GM23338 (cell line): ENCODE measurements at regions not wholly inside any gene's neighbourhood (a gene's known extent, or its start where the extent isn't known, plus 50 kb on each side); places are given as distances from the start of the nearest gene placed in this dataset.

ENCODE experiments used
- ATAC-seq: fragments of 200-7000 bp; cut with Tn5 transposase; 3 replicates; pipeline ENCODE4 v1.9.1; 2020
- DNase-seq: peaks from one replicate; pipeline ENCODE4 v3.0.0-alpha.2; 2015; ENCODE audit warnings: low spot score
- H2AFZ ChIP-seq: fragments of 200-600 bp; sonication (generic); 2 replicates; pipeline ENCODE4 v1.8.0; 2016; ENCODE audit warnings: antibody characterized with exemption, mild to moderate bottlenecking, moderate library complexity
- H3F3A ChIP-seq: fragments of 200-600 bp; sonication (generic); replicated peaks from 2 replicates; pipeline ENCODE4 v1.8.0; 2017; ENCODE audit warnings: antibody characterized with exemption, mixed run types, low read depth
- H3K27ac ChIP-seq: fragments of 200-600 bp; sonication (generic); 2 replicates; pipeline ENCODE4 v1.6.1; 2016; ENCODE audit warnings: low read depth
- H3K27me3 ChIP-seq: fragments of 200-600 bp; sonication (generic); 2 replicates; pipeline ENCODE4 v1.8.0; 2016; ENCODE audit warnings: mild to moderate bottlenecking, mixed run types, moderate library complexity; ENCODE audit not compliant: insufficient read depth
- H3K36me3 ChIP-seq: fragments of 200-600 bp; sonication (generic); 2 replicates; pipeline ENCODE4 v1.8.0; 2016; ENCODE audit warnings: mild to moderate bottlenecking; ENCODE audit not compliant: insufficient read depth
- H3K4me1 ChIP-seq: fragments of 200-600 bp; sonication (generic); 2 replicates; pipeline ENCODE4 v1.8.0; 2016; ENCODE audit warnings: mild to moderate bottlenecking, moderate library complexity; ENCODE audit not compliant: insufficient read depth
- H3K4me2 ChIP-seq: fragments of 200-600 bp; sonication (generic); 2 replicates; pipeline ENCODE4 v1.7.1; 2017; ENCODE audit warnings: mixed run types
- H3K4me3 ChIP-seq: fragments of 200-600 bp; sonication (generic); 2 replicates; pipeline ENCODE4 v1.6.1; 2016; ENCODE audit warnings: mixed run types
- H3K79me2 ChIP-seq: fragments of 200-600 bp; sonication (generic); replicated peaks from 2 replicates; pipeline ENCODE4 v1.8.0; 2017; ENCODE audit warnings: mild to moderate bottlenecking; ENCODE audit not compliant: insufficient read depth
- H3K9me2 ChIP-seq: fragments of 200-600 bp; sonication (generic); 2 replicates; pipeline ENCODE4 v1.8.0; 2017; ENCODE audit not compliant: insufficient read depth
- H4K20me1 ChIP-seq: fragments of 200-600 bp; sonication (generic); replicated peaks from 2 replicates; pipeline ENCODE4 v1.8.0; 2017; ENCODE audit warnings: mild to moderate bottlenecking; ENCODE audit not compliant: insufficient read depth
- H3K27ac Mint-ChIP-seq: 2 replicates; pipeline ENCODE4 v1.8.0; 2020; ENCODE audit warnings: inconsistent platforms, mild to moderate bottlenecking, moderate library complexity, mixed read lengths
- H3K27me3 Mint-ChIP-seq: 3 replicates; pipeline ENCODE4 v1.8.0; 2022; ENCODE audit warnings: low read depth, mild to moderate bottlenecking, moderate library complexity, mixed read lengths, inconsistent platforms; ENCODE audit not compliant: insufficient read depth, poor library complexity
- H3K36me3 Mint-ChIP-seq: 3 replicates; pipeline ENCODE4 v1.8.0; 2021; ENCODE audit warnings: low read depth, mild to moderate bottlenecking, inconsistent platforms, moderate library complexity, mixed read lengths
- H3K4me1 Mint-ChIP-seq: 3 replicates; pipeline ENCODE4 v1.8.0; 2020; ENCODE audit warnings: mild to moderate bottlenecking, inconsistent platforms, mixed read lengths
- H3K4me3 Mint-ChIP-seq: 3 replicates; pipeline ENCODE4 v1.8.0; 2021; ENCODE audit warnings: moderate library complexity, mild to moderate bottlenecking, inconsistent platforms, mixed read lengths
- H3K9me3 Mint-ChIP-seq: 3 replicates; pipeline ENCODE4 v1.8.0; 2020; ENCODE audit warnings: moderate library complexity, mild to moderate bottlenecking, inconsistent platforms, mixed read lengths
- CREB1 ChIP-seq: fragments of 250-450 bp; sonication (Bioruptor Pico); IDR thresholded peaks from 2 replicates; pipeline ENCODE4 v1.5.0; 2020; ENCODE audit warnings: low read depth, mild to moderate bottlenecking, moderate library complexity
- CTCF ChIP-seq, 2 experiments: fragments of 200-600 bp in 1 of 2; sonication (generic) in 1 of 2; conservative IDR thresholded peaks; 2 replicates each; pipeline versions ENCODE4 v1.5.1 to v1.6.1; 2016 to 2017; ENCODE audit warnings: antibody characterized with exemption in 2 of 2, low read depth in 2 of 2, mild to moderate bottlenecking in 2 of 2, moderate library complexity in 1 of 2
- ETS1 ChIP-seq: IDR thresholded peaks from 2 replicates; pipeline ENCODE4 v1.6.1; 2016; ENCODE audit warnings: antibody characterized with exemption
- EZH2 ChIP-seq: fragments of 200-600 bp; sonication (generic); IDR thresholded peaks from one replicate; pipeline ENCODE4 v1.8.0; 2017; ENCODE audit warnings: antibody characterized with exemption, mild to moderate bottlenecking, low read depth; ENCODE audit not compliant: unreplicated experiment
- EZH2phosphoT487 ChIP-seq: fragments of 200-600 bp; sonication (generic); IDR thresholded peaks from one replicate; pipeline ENCODE4 v1.8.1; 2018; ENCODE audit warnings: antibody characterized with exemption; ENCODE audit not compliant: unreplicated experiment
- JUNB ChIP-seq: IDR thresholded peaks from one replicate; pipeline ENCODE4 v1.6.1; 2016; ENCODE audit warnings: antibody characterized with exemption; ENCODE audit not compliant: unreplicated experiment
- NANOG ChIP-seq: IDR thresholded peaks from 2 replicates; pipeline ENCODE4 v1.6.1; 2016; ENCODE audit warnings: antibody characterized with exemption, borderline replicate concordance
- POLR2AphosphoS5 ChIP-seq: IDR thresholded peaks from 2 replicates; pipeline ENCODE4 v1.6.1; 2016; ENCODE audit warnings: antibody characterized with exemption, low read depth
- STAT1 ChIP-seq: IDR thresholded peaks from one replicate; pipeline ENCODE4 v1.6.1; 2016; ENCODE audit warnings: antibody characterized with exemption; ENCODE audit not compliant: unreplicated experiment
- ZNF114 ChIP-seq: fragments of 250-450 bp; sonication (Bioruptor Pico); IDR thresholded peaks from 2 replicates; pipeline ENCODE4 v1.5.0; 2020; ENCODE audit warnings: mild to moderate bottlenecking, moderate library complexity
- ZNF331 ChIP-seq: fragments of 250-450 bp; sonication (Bioruptor Pico); IDR thresholded peaks from 2 replicates; pipeline ENCODE4 v1.5.0; 2020; ENCODE audit warnings: low read depth, mild to moderate bottlenecking, moderate library complexity
- TF ChIP-seq, protein P1 (sequence below): IDR thresholded peaks from one replicate; pipeline ENCODE4 v1.6.1; 2018; ENCODE audit warnings: antibody characterized with exemption; ENCODE audit not compliant: unreplicated experiment
- TF ChIP-seq, protein P2 (sequence below): fragments of 250-450 bp; sonication (Bioruptor Pico); IDR thresholded peaks from 2 replicates; pipeline ENCODE4 v1.5.0; 2020; ENCODE audit warnings: mild to moderate bottlenecking, moderate library complexity

DNA sequence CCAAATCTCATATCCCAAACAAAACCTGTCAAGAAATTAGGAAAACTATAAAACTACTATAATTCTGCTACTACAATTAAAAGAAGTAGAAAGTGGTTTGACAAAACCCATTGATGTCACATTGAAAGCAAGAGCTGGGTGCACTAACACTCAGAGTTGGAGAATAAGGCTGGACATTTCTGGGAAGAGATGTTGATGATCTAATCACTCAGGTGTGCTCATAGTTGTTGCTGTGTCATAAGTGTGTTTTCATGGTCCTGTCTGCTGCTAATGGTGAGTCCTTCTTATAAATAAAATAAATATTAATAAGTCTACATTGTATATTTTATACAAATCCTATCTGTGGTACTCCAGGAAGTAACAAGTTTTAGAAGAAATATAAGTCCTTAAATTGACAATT lies 168.2 kb upstream of the LRP1B start:
- H3K27me3 Mint-ChIP-seq: no peaks in the 10 kb centered on the region

More for the DNA sequence above, 168.2 kb upstream of the LRP1B start:
- no peak overlapping the region for H3K4me2 ChIP-seq
- Mint-ChIP-seq H3K27ac (no peak overlapping the region), H3K36me3 (no peaks in the 10 kb centered on the region), H3K9me3 (no peaks in the 10 kb centered on the region), H3K4me3 (no peak overlapping the region), H3K4me1 (no peaks in the 10 kb centered on the region)
- no peak overlapping the region for H3K27ac ChIP-seq
- no peak overlapping the region for H3K4me3 ChIP-seq
- no peak for DNase-seq
- H3K4me1 ChIP-seq: no peaks in the 10 kb centered on the region
- H4K20me1 ChIP-seq: no peaks in the 10 kb centered on the region
- H3K27me3 ChIP-seq: no peaks in the 10 kb centered on the region
- peaks cover 9% of the 10 kb centered on the region; the same call in 1 of the 2 replicates for H3K9me2 ChIP-seq
- no peak for TF ChIP-seq CREB1 (CRISPR knock-in tag)
- no peak for TF ChIP-seq ZNF114 (CRISPR knock-in tag)
- TF ChIP-seq ZNF331 (CRISPR knock-in tag): no peak
- no peak for TF ChIP-seq CTCF (conservative IDR thresholded peaks at IDR 0.05; ENCODE audit: low read depth in 2 of 2)
- TF ChIP-seq JUNB: no peak
- no peak for TF ChIP-seq ETS1
- TF ChIP-seq, protein P1, sequence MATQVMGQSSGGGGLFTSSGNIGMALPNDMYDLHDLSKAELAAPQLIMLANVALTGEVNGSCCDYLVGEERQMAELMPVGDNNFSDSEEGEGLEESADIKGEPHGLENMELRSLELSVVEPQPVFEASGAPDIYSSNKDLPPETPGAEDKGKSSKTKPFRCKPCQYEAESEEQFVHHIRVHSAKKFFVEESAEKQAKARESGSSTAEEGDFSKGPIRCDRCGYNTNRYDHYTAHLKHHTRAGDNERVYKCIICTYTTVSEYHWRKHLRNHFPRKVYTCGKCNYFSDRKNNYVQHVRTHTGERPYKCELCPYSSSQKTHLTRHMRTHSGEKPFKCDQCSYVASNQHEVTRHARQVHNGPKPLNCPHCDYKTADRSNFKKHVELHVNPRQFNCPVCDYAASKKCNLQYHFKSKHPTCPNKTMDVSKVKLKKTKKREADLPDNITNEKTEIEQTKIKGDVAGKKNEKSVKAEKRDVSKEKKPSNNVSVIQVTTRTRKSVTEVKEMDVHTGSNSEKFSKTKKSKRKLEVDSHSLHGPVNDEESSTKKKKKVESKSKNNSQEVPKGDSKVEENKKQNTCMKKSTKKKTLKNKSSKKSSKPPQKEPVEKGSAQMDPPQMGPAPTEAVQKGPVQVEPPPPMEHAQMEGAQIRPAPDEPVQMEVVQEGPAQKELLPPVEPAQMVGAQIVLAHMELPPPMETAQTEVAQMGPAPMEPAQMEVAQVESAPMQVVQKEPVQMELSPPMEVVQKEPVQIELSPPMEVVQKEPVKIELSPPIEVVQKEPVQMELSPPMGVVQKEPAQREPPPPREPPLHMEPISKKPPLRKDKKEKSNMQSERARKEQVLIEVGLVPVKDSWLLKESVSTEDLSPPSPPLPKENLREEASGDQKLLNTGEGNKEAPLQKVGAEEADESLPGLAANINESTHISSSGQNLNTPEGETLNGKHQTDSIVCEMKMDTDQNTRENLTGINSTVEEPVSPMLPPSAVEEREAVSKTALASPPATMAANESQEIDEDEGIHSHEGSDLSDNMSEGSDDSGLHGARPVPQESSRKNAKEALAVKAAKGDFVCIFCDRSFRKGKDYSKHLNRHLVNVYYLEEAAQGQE: no peak
- no peak for TF ChIP-seq EZH2
- TF ChIP-seq, protein P2, sequence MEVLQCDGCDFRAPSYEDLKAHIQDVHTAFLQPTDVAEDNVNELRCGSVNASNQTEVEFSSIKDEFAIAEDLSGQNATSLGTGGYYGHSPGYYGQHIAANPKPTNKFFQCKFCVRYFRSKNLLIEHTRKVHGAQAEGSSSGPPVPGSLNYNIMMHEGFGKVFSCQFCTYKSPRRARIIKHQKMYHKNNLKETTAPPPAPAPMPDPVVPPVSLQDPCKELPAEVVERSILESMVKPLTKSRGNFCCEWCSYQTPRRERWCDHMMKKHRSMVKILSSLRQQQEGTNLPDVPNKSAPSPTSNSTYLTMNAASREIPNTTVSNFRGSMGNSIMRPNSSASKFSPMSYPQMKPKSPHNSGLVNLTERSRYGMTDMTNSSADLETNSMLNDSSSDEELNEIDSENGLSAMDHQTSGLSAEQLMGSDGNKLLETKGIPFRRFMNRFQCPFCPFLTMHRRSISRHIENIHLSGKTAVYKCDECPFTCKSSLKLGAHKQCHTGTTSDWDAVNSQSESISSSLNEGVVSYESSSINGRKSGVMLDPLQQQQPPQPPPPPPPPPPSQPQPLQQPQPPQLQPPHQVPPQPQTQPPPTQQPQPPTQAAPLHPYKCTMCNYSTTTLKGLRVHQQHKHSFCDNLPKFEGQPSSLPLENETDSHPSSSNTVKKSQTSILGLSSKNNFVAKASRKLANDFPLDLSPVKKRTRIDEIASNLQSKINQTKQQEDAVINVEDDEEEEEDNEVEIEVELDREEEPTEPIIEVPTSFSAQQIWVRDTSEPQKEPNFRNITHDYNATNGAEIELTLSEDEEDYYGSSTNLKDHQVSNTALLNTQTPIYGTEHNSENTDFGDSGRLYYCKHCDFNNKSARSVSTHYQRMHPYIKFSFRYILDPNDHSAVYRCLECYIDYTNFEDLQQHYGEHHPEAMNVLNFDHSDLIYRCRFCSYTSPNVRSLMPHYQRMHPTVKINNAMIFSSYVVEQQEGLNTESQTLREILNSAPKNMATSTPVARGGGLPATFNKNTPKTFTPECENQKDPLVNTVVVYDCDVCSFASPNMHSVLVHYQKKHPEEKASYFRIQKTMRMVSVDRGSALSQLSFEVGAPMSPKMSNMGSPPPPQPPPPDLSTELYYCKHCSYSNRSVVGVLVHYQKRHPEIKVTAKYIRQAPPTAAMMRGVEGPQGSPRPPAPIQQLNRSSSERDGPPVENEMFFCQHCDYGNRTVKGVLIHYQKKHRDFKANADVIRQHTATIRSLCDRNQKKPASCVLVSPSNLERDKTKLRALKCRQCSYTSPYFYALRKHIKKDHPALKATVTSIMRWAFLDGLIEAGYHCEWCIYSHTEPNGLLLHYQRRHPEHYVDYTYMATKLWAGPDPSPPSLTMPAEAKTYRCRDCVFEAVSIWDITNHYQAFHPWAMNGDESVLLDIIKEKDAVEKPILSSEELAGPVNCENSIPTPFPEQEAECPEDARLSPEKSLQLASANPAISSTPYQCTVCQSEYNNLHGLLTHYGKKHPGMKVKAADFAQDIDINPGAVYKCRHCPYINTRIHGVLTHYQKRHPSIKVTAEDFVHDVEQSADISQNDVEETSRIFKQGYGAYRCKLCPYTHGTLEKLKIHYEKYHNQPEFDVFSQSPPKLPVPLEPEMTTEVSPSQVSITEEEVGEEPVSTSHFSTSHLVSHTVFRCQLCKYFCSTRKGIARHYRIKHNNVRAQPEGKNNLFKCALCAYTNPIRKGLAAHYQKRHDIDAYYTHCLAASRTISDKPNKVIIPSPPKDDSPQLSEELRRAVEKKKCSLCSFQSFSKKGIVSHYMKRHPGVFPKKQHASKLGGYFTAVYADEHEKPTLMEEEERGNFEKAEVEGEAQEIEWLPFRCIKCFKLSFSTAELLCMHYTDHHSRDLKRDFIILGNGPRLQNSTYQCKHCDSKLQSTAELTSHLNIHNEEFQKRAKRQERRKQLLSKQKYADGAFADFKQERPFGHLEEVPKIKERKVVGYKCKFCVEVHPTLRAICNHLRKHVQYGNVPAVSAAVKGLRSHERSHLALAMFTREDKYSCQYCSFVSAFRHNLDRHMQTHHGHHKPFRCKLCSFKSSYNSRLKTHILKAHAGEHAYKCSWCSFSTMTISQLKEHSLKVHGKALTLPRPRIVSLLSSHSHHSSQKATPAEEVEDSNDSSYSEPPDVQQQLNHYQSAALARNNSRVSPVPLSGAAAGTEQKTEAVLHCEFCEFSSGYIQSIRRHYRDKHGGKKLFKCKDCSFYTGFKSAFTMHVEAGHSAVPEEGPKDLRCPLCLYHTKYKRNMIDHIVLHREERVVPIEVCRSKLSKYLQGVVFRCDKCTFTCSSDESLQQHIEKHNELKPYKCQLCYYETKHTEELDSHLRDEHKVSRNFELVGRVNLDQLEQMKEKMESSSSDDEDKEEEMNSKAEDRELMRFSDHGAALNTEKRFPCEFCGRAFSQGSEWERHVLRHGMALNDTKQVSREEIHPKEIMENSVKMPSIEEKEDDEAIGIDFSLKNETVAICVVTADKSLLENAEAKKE (CRISPR knock-in tag): no peak
- no peak for TF ChIP-seq STAT1
- TF ChIP-seq EZH2phosphoT487: no peak
- no peak for TF ChIP-seq POLR2AphosphoS5
- no peak for TF ChIP-seq NANOG
- H2AFZ ChIP-seq: no peak overlapping the region
- H3K79me2 ChIP-seq: no peaks in the 10 kb centered on the region
- no peaks in the 10 kb centered on the region for H3F3A ChIP-seq
- ATAC-seq: no peak
- H3K36me3 ChIP-seq: no peaks in the 10 kb centered on the region
